ENCODE measurements at regions not wholly inside any gene's neighbourhood (a gene's known extent, or its start where the extent isn't known, plus 50 kb on each side); places are given as distances from the start of the nearest gene placed in this dataset.

DNA sequence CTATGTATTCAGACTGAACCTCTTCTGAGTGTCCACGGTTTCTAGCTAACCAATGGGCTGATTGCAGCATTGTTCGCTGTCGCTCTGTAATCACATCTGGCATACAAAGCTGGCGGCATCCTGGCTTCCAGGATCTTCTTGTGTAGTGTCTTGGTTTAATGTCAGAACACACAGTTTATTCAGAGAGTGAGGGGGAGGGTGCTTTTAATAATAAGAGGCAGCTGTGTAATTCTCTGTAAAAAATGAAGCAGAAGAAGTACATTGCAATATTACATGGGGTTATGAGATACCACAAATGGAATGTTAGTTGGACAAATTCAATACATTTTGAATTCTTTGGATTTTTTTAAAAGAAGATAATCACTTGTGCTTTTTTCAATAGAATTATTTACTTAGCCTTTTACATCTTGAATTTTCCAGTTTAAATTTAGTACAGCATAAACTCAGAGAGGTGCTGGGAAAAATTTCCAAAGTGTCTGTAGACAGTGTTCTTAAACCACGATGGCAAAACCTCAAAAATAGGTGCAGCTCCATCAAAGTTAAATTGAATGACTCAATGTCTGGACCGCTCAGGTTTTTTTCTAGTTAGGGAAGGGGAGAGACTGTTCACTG is 206.0 kb downstream of the PCSK1 start:
- Histone ChIP-seq H3K4me3 (ENCODE audit: low read depth in 2 of 2, low read length in 2 of 2) (no peak overlapping the region), H3K27me3 (ENCODE audit: control insufficient read depth, insufficient read depth, low read length) (no peaks in the 10 kb centered on the region), H3K27ac (ENCODE audit: low read length) (no peak overlapping the region; the same call in 1 of the 2 replicates), H3K36me3 (ENCODE audit: control insufficient read depth, insufficient read depth, low read length) (no peaks in the 10 kb centered on the region), H3K9me3 (ENCODE audit: control insufficient read depth, insufficient read depth, low read depth, low read length) (no peaks in the 10 kb centered on the region), H3K4me1 (ENCODE audit: control insufficient read depth, insufficient read depth, low read length) (no peaks in the 10 kb centered on the region)
- no peak for DNase-seq (ENCODE audit: low read depth, low spot score)
- ChIA-PET CTCF (no interaction called here), POLR2A (interaction anchor here (0.5 kb wide), 1 partner anchor 420 kb away, joined by 3 read pairs; no protein-coding TSS in a partner anchor)
- intact Hi-C loops (cut with micrococcal nuclease; ENCODE audit: unreplicated experiment) (no loop called here), in situ Hi-C loops (cut with HindIII; ENCODE audit: low pct_unique_long_range_greater_than_20kb, low sequenced_read_pairs) (no loop called here)
- no TSS peak for BruUV-seq (replicated peaks)
- ATAC-seq = no peak
- TF ChIP-seq, protein P1, sequence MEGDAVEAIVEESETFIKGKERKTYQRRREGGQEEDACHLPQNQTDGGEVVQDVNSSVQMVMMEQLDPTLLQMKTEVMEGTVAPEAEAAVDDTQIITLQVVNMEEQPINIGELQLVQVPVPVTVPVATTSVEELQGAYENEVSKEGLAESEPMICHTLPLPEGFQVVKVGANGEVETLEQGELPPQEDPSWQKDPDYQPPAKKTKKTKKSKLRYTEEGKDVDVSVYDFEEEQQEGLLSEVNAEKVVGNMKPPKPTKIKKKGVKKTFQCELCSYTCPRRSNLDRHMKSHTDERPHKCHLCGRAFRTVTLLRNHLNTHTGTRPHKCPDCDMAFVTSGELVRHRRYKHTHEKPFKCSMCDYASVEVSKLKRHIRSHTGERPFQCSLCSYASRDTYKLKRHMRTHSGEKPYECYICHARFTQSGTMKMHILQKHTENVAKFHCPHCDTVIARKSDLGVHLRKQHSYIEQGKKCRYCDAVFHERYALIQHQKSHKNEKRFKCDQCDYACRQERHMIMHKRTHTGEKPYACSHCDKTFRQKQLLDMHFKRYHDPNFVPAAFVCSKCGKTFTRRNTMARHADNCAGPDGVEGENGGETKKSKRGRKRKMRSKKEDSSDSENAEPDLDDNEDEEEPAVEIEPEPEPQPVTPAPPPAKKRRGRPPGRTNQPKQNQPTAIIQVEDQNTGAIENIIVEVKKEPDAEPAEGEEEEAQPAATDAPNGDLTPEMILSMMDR (IDR thresholded peaks at IDR 0.05) = no peak
- TF ChIP-seq SIN3A (IDR thresholded peaks at IDR 0.05; ENCODE audit: borderline replicate concordance, insufficient read depth, low read depth, low read length) = no peak
- TF ChIP-seq TCF7L2 (IDR thresholded peaks at IDR 0.05; ENCODE audit: low read depth, low read length) = no peak
- TF ChIP-seq POLR2AphosphoS5 (IDR thresholded peaks at IDR 0.05; ENCODE audit: low read depth, low read length) = no peak
- TF ChIP-seq, protein P2, sequence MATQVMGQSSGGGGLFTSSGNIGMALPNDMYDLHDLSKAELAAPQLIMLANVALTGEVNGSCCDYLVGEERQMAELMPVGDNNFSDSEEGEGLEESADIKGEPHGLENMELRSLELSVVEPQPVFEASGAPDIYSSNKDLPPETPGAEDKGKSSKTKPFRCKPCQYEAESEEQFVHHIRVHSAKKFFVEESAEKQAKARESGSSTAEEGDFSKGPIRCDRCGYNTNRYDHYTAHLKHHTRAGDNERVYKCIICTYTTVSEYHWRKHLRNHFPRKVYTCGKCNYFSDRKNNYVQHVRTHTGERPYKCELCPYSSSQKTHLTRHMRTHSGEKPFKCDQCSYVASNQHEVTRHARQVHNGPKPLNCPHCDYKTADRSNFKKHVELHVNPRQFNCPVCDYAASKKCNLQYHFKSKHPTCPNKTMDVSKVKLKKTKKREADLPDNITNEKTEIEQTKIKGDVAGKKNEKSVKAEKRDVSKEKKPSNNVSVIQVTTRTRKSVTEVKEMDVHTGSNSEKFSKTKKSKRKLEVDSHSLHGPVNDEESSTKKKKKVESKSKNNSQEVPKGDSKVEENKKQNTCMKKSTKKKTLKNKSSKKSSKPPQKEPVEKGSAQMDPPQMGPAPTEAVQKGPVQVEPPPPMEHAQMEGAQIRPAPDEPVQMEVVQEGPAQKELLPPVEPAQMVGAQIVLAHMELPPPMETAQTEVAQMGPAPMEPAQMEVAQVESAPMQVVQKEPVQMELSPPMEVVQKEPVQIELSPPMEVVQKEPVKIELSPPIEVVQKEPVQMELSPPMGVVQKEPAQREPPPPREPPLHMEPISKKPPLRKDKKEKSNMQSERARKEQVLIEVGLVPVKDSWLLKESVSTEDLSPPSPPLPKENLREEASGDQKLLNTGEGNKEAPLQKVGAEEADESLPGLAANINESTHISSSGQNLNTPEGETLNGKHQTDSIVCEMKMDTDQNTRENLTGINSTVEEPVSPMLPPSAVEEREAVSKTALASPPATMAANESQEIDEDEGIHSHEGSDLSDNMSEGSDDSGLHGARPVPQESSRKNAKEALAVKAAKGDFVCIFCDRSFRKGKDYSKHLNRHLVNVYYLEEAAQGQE (IDR thresholded peaks at IDR 0.05; ENCODE audit: insufficient read depth in 1 of 2, low read depth in 2 of 2, low read length in 1 of 2) = no peak

DNA sequence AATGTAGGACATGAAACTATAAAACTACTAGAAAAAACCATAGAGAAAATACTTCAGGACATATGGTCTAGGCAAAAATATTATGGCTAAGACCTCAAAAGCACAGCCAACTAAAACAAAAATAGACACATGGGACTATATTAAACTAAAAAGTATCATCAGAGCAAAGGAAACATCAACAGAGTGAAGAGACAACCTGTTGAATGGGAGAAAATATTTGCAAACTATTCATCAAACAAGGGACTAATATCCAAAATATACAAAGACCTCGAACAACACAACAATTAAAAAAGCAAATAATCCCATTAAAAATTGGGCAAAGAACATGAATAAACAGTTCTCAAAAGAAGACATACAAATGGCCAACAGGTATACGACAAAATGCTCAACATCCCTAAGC is 210.9 kb downstream of the PCSK1 start:
- BruUV-seq (replicated peaks) = no TSS peak
- H3K9me3 ChIP-seq (ENCODE audit: control insufficient read depth, insufficient read depth, low read depth, low read length) = no peaks in the 10 kb centered on the region
- ChIA-PET POLR2A (no interaction called here), CTCF (no interaction called here)
- no peaks in the 10 kb centered on the region for H3K36me3 ChIP-seq (ENCODE audit: control insufficient read depth, insufficient read depth, low read length)
- H3K27ac ChIP-seq (ENCODE audit: low read length) = no peak overlapping the region
- in situ Hi-C loops (cut with HindIII; ENCODE audit: low pct_unique_long_range_greater_than_20kb, low sequenced_read_pairs) = no loop called here
- no peak for DNase-seq (ENCODE audit: low read depth, low spot score)
- H3K4me1 ChIP-seq (ENCODE audit: control insufficient read depth, insufficient read depth, low read length) = no peaks in the 10 kb centered on the region
- no peak for ATAC-seq
- no peak overlapping the region for H3K4me3 ChIP-seq (ENCODE audit: low read depth in 2 of 2, low read length in 2 of 2)
- H3K27me3 ChIP-seq (ENCODE audit: control insufficient read depth, insufficient read depth, low read length) = no peaks in the 10 kb centered on the region
- intact Hi-C loops (cut with micrococcal nuclease; ENCODE audit: unreplicated experiment) = no loop called here
- no peak for TF ChIP-seq SIN3A (IDR thresholded peaks at IDR 0.05; ENCODE audit: borderline replicate concordance, insufficient read depth, low read depth, low read length)
- TF ChIP-seq, protein P1 (IDR thresholded peaks at IDR 0.05) = no peak
- no peak for TF ChIP-seq TCF7L2 (IDR thresholded peaks at IDR 0.05; ENCODE audit: low read depth, low read length)
- no peak for TF ChIP-seq POLR2AphosphoS5 (IDR thresholded peaks at IDR 0.05; ENCODE audit: low read depth, low read length)
- TF ChIP-seq, protein P2 (IDR thresholded peaks at IDR 0.05; ENCODE audit: insufficient read depth in 1 of 2, low read depth in 2 of 2, low read length in 1 of 2) = no peak
